ENCODE measurements at regions not wholly inside any gene's neighbourhood (a gene's known extent, or its start where the extent isn't known, plus 50 kb on each side); places are given as distances from the start of the nearest gene placed in this dataset.

DNA sequence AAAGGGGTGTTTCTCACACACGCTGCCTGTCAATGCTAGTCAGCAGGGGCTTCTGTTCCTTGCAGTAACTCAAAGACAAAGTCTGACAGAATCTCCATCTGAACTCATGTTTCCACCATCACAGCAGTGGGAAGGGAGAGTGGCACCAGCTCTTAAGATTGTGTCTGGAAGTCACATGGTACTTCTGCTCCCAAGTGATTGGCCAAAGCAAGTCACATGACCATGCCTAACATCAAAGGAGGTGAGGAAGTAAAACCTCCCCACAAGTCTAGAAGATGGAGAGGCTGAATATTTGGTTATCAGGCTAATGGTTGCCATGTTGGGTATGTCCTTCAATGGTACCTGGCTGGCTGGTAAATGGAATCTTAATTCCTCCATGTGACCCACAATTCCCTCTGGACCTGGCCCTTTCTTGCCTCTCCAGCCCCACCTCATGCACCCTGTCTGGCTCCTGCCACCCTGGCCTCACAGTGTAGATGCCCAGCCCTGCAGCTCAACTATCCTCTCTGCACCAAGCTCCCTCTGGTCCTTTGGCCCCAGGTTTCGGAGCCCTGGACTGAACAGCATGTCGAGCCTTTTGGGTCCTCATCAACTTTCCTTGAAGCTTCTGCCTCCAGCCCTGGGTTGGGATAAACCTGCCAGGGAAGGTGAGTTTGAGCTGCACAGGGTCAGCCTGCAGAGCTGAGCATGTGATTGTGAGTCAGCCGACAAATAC lies 51.0 kb upstream of the PMEPA1 start:
- Histone ChIP-seq H3K36me3 (no peaks in the 10 kb centered on the region), H3K27me3 (no peaks in the 10 kb centered on the region), H3K4me1 (no peaks in the 10 kb centered on the region), H3K9me3 (peaks cover 0 to 12% of the 10 kb centered on the region in 2 donors), H3K4me3 (no peak overlapping the region), H3K27ac (no peak overlapping the region)
- intact Hi-C loops (cut with DNase I) = no loop called here
- DNase-seq (ENCODE audit: low spot score in 2 of 2) = peak in 1 of 2 donors; percentile 37
- no peak for TF ChIP-seq CTCF (IDR thresholded peaks at IDR 0.05)

DNA sequence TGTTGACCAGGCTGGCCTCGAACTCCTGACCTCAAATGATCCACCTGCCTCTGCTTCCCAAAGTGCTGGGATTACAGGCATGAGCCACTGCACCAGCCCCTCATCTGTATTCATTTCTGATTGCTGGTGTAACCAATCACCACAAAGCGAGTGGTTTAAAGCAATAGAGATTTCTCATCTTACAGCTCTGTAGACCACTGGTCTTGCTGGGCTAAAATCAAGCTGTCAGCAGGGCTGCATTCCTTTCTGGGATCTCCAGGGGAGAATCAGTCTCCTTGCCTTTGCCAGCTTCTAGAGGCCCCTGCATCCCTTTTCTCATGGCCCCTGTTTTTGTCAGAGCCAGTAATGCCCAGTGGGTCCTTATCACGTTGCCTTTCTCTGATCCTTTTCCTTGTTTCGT lies 49.9 kb upstream of the PMEPA1 start:
- H3K4me3 ChIP-seq = no peak overlapping the region
- H3K27me3 ChIP-seq = no peaks in the 10 kb centered on the region
- H3K9me3 ChIP-seq = peaks cover 0 to 7% of the 10 kb centered on the region in 2 donors
- H3K27ac ChIP-seq = no peak overlapping the region
- no peaks in the 10 kb centered on the region for H3K4me1 ChIP-seq
- intact Hi-C loops (cut with DNase I) = no loop called here
- H3K36me3 ChIP-seq = no peaks in the 10 kb centered on the region
- TF ChIP-seq CTCF (IDR thresholded peaks at IDR 0.05) = no peak
- DNase-seq (ENCODE audit: low spot score in 2 of 2) = no peak

Measured in ascending aorta (tissue), 2 donors.